SU-DHL-6 (cell line): ENCODE measurements at regions not wholly inside any gene's neighbourhood (a gene's known extent, or its start where the extent isn't known, plus 50 kb on each side); places are given as distances from the start of the nearest gene placed in this dataset.

Experiments
- H2AFZ ChIP-seq: fragments of 200-600 bp; sonication (generic); 2 replicates; pipeline ENCODE4 v1.6.1; 2014; ENCODE audit warnings: low read depth, mild to moderate bottlenecking, moderate library complexity, mixed read lengths, antibody characterized with exemption, low read length; ENCODE audit not compliant: severe bottlenecking
- H3F3A ChIP-seq: fragments of 200-600 bp; shearing (Covaris generic); 2 replicates; pipeline ENCODE4 v1.6.0; 2016; ENCODE audit warnings: antibody characterized with exemption, mild to moderate bottlenecking; ENCODE audit not compliant: insufficient read depth
- H3K27ac ChIP-seq: fragments of 200-600 bp; sonication (generic); 2 replicates; pipeline ENCODE4 v1.5.1; 2016; ENCODE audit warnings: low read depth, mild to moderate bottlenecking, low read length, moderate library complexity, mixed read lengths
- H3K27me3 ChIP-seq: fragments of 200-600 bp; sonication (generic), shearing (Covaris generic); 2 replicates; pipeline ENCODE4 v1.6.0; 2014; ENCODE audit warnings: mild to moderate bottlenecking, low read length
- H3K36me3 ChIP-seq: fragments of 200-600 bp; sonication (generic); 2 replicates; pipeline ENCODE4 v1.6.1; 2014; ENCODE audit warnings: mild to moderate bottlenecking, low read length, mixed read lengths
- H3K4me2 ChIP-seq: fragments of 300-600, 200-600 bp; shearing (Covaris generic), sonication (generic); 2 replicates; pipeline ENCODE4 v1.6.0; 2014; ENCODE audit warnings: low read length, low read depth, mild to moderate bottlenecking; ENCODE audit not compliant: poor library complexity, severe bottlenecking
- H3K4me3 ChIP-seq: fragments of 200-600 bp; sonication (generic); 2 replicates; pipeline ENCODE4 v1.5.1; 2014; ENCODE audit warnings: antibody characterized with exemption, low read length, mild to moderate bottlenecking, mixed read lengths; ENCODE audit not compliant: insufficient read depth, poor library complexity, severe bottlenecking
- H3K79me2 ChIP-seq: fragments of 200-600 bp; sonication (generic); 2 replicates; pipeline ENCODE4 v1.6.1; 2014; ENCODE audit warnings: mild to moderate bottlenecking, low read length, moderate library complexity; ENCODE audit not compliant: insufficient read depth
- H3K9ac ChIP-seq: fragments of 200-600 bp; sonication (generic); 2 replicates; pipeline ENCODE4 v1.7.0; 2014; ENCODE audit warnings: mild to moderate bottlenecking, low read length
- H3K9me2 ChIP-seq: fragments of 200-600 bp; sonication (generic); replicated peaks from 2 replicates; pipeline ENCODE4 v1.6.1; 2014; ENCODE audit warnings: low read length; ENCODE audit not compliant: insufficient read depth
- H3K9me3 ChIP-seq: fragments of 200-600 bp; sonication (generic); 2 replicates; pipeline ENCODE4 v1.6.1; 2014; ENCODE audit warnings: low read length, mixed read lengths; ENCODE audit not compliant: insufficient read depth
- H4K20me1 ChIP-seq: fragments of 200-600 bp; sonication (generic); 2 replicates; pipeline ENCODE4 v1.6.1; 2014; ENCODE audit warnings: low read depth, mild to moderate bottlenecking, antibody characterized with exemption, low read length, moderate library complexity, mixed read lengths
- EZH2phosphoT487 ChIP-seq: fragments of 200-600 bp; sonication (generic), shearing (Covaris generic); conservative IDR thresholded peaks from 2 replicates; pipeline ENCODE4 v1.6.1; 2018; ENCODE audit warnings: mild to moderate bottlenecking, antibody characterized with exemption, low read length, moderate library complexity, mixed read lengths
- TF ChIP-seq, protein P1 (sequence below): fragments of 200-600 bp; sonication (generic); IDR thresholded peaks from one replicate; pipeline ENCODE4 v1.5.1; 2017; ENCODE audit warnings: antibody characterized with exemption, mild to moderate bottlenecking, low read length, moderate library complexity; ENCODE audit not compliant: insufficient read depth, poor library complexity, severe bottlenecking

- H3F3A ChIP-seq = no peaks in the 10 kb centered on the region
- no peak overlapping the region for H3K27ac ChIP-seq
- no peak overlapping the region for H3K4me3 ChIP-seq
- no peaks in the 10 kb centered on the region for H3K9me3 ChIP-seq
- no peaks in the 10 kb centered on the region for H3K27me3 ChIP-seq
- H3K36me3 ChIP-seq = no peaks in the 10 kb centered on the region
- TF ChIP-seq EZH2phosphoT487 = no peak
- H3K4me2 ChIP-seq = no peak overlapping the region
- H2AFZ ChIP-seq = no peak overlapping the region
- H3K9ac ChIP-seq = no peak overlapping the region
- H4K20me1 ChIP-seq = no peaks in the 10 kb centered on the region
- no peaks in the 10 kb centered on the region for H3K79me2 ChIP-seq
- H3K9me2 ChIP-seq = no peaks in the 10 kb centered on the region
These were observed 367.9 kb upstream of the SLC39A10 start for GRCh38 chr2:195289081-195289480.

- H3K4me3 ChIP-seq = no peak overlapping the region
- H3K9me3 ChIP-seq = no peaks in the 10 kb centered on the region
- H3K27me3 ChIP-seq = no peaks in the 10 kb centered on the region
- H3K36me3 ChIP-seq = no peaks in the 10 kb centered on the region
- no peak overlapping the region for H3K27ac ChIP-seq
- H2AFZ ChIP-seq = no peak overlapping the region
- H3K9me2 ChIP-seq = no peaks in the 10 kb centered on the region
- no peak overlapping the region for H3K9ac ChIP-seq
- H3K79me2 ChIP-seq = no peaks in the 10 kb centered on the region
- no peaks in the 10 kb centered on the region for H4K20me1 ChIP-seq
- no peak overlapping the region for H3K4me2 ChIP-seq
- TF ChIP-seq, protein P1, sequence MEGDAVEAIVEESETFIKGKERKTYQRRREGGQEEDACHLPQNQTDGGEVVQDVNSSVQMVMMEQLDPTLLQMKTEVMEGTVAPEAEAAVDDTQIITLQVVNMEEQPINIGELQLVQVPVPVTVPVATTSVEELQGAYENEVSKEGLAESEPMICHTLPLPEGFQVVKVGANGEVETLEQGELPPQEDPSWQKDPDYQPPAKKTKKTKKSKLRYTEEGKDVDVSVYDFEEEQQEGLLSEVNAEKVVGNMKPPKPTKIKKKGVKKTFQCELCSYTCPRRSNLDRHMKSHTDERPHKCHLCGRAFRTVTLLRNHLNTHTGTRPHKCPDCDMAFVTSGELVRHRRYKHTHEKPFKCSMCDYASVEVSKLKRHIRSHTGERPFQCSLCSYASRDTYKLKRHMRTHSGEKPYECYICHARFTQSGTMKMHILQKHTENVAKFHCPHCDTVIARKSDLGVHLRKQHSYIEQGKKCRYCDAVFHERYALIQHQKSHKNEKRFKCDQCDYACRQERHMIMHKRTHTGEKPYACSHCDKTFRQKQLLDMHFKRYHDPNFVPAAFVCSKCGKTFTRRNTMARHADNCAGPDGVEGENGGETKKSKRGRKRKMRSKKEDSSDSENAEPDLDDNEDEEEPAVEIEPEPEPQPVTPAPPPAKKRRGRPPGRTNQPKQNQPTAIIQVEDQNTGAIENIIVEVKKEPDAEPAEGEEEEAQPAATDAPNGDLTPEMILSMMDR = no peak
- TF ChIP-seq EZH2phosphoT487 = no peak
- H3F3A ChIP-seq = no peaks in the 10 kb centered on the region
These were observed 377.1 kb upstream of the SLC39A10 start for GRCh38 chr2:195279840-195280427.

DNA sequence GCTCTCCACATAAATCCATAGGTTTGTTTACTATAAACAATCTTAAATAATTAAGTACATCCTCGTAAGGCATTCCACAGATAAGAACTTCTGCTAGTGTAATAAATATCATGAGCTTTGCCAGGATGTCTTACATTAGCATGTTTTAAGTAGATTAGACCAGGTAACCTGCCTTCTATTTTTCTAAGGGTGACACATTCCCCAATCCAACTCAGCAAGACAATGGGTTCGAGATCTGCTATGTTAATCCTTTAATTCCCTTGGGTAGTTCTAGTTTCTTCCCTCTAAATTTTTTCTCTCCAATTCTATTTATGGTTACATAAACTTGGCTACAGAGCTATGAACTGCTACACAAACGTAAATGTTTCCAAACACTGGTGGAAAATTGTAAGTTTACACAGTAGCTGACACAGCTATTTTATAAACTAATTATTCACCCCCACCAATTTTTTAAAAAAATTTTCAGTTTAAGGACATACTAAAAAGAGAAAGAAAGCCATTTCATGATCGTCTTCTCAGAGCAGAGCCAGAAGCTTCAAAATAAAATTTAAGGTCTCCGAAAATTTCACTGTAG lies 386.5 kb upstream of the SLC39A10 start:
- no peak overlapping the region for H3K4me2 ChIP-seq
- H3K9me3 ChIP-seq = no peaks in the 10 kb centered on the region
- no peaks in the 10 kb centered on the region for H3K36me3 ChIP-seq
- no peaks in the 10 kb centered on the region for H3K9me2 ChIP-seq
- no peak overlapping the region for H3K27ac ChIP-seq
- H2AFZ ChIP-seq = no peak overlapping the region
- H3K4me3 ChIP-seq = no peak overlapping the region
- no peaks in the 10 kb centered on the region for H4K20me1 ChIP-seq
- no peaks in the 10 kb centered on the region for H3F3A ChIP-seq
- TF ChIP-seq, protein P1 = no peak
- TF ChIP-seq EZH2phosphoT487 = no peak
- no peak overlapping the region for H3K9ac ChIP-seq
- H3K79me2 ChIP-seq = no peaks in the 10 kb centered on the region
- H3K27me3 ChIP-seq = no peaks in the 10 kb centered on the region

GRCh38 chr2:195269220-195269619 lies 387.8 kb upstream of the SLC39A10 start:
- no peaks in the 10 kb centered on the region for H4K20me1 ChIP-seq
- H3K9ac ChIP-seq = no peak overlapping the region
- H3F3A ChIP-seq = no peaks in the 10 kb centered on the region
- no peaks in the 10 kb centered on the region for H3K9me2 ChIP-seq
- no peak overlapping the region for H3K4me3 ChIP-seq
- H3K27ac ChIP-seq = no peak overlapping the region
- no peak for TF ChIP-seq EZH2phosphoT487
- TF ChIP-seq, protein P1 = no peak
- H3K36me3 ChIP-seq = no peaks in the 10 kb centered on the region
- H3K79me2 ChIP-seq = no peaks in the 10 kb centered on the region
- no peaks in the 10 kb centered on the region for H3K27me3 ChIP-seq
- H3K4me2 ChIP-seq = no peak overlapping the region
- no peaks in the 10 kb centered on the region for H3K9me3 ChIP-seq
- no peak overlapping the region for H2AFZ ChIP-seq
